HG02678 (cell line): ENCODE measurements at regions not wholly inside any gene's neighbourhood (a gene's known extent, or its start where the extent isn't known, plus 50 kb on each side); places are given as distances from the start of the nearest gene placed in this dataset.

Source experiments
- ATAC-seq: cut with Tn5 transposase; IDR thresholded peaks from one replicate; pipeline ENCODE4 v1.9.1; 2021; ENCODE audit warnings: mild to moderate bottlenecking, moderate library complexity; ENCODE audit not compliant: unreplicated experiment

GRCh38 chr6:165986914-165987482 is 180.7 kb downstream of the TBXT start:
- no peak for ATAC-seq

GRCh38 chr6:165986311-165986913 is 181.2 kb downstream of the TBXT start:
- ATAC-seq: no peak

GRCh38 chr6:165985806-165986299 is 181.8 kb downstream of the TBXT start:
- ATAC-seq: no peak

- no peak for ATAC-seq
These were observed 182.3 kb downstream of the TBXT start for GRCh38 chr6:165985281-165985805.

- ATAC-seq: no peak
These were observed 182.8 kb downstream of the TBXT start for GRCh38 chr6:165984729-165985275.

- ATAC-seq: no peak
These were observed 184.3 kb downstream of the TBXT start for GRCh38 chr6:165983112-165984072.

GRCh38 chr6:165978476-165978875 is 189.2 kb downstream of the TBXT start:
- no peak for ATAC-seq

- no peak for ATAC-seq
These were observed 191.0 kb downstream of the TBXT start for GRCh38 chr6:165976684-165977083.

- no peak for ATAC-seq
These were observed 192.8 kb downstream of the TBXT start for GRCh38 chr6:165974817-165975216.

GRCh38 chr6:165973473-165973872 is 194.2 kb downstream of the TBXT start:
- ATAC-seq: no peak

GRCh38 chr6:165972139-165972802 is 195.4 kb downstream of the TBXT start:
- no peak for ATAC-seq

GRCh38 chr6:165971202-165971601 is 196.4 kb downstream of the TBXT start:
- no peak for ATAC-seq

- no peak for ATAC-seq
These were observed 197.7 kb downstream of the TBXT start for GRCh38 chr6:165970001-165970400.

- ATAC-seq: no peak
These were observed 198.5 kb downstream of the TBXT start for GRCh38 chr6:165969184-165969583.

- ATAC-seq: no peak
These were observed 199.2 kb downstream of the TBXT start for GRCh38 chr6:165968408-165968807.

GRCh38 chr6:165967810-165968407 is 199.7 kb downstream of the TBXT start:
- no peak for ATAC-seq

- ATAC-seq: no peak
These were observed 203.9 kb downstream of the TBXT start for GRCh38 chr6:165963750-165964149.

GRCh38 chr6:165962366-165962765 is 205.3 kb downstream of the TBXT start:
- ATAC-seq: no peak

- no peak for ATAC-seq
These were observed 206.4 kb downstream of the TBXT start for GRCh38 chr6:165961233-165961632.

GRCh38 chr6:165960695-165961094 is 207.0 kb downstream of the TBXT start:
- ATAC-seq: no peak
